ENCODE measurements at regions not wholly inside any gene's neighbourhood (a gene's known extent, or its start where the extent isn't known, plus 50 kb on each side); places are given as distances from the start of the nearest gene placed in this dataset.

- H3K4me1 ChIP-seq (ENCODE audit: insufficient read depth, insufficient read length): no peaks in the 10 kb centered on the region
- no peaks in the 10 kb centered on the region for H3K36me3 ChIP-seq (ENCODE audit: insufficient read depth, insufficient read length, low read length)
- no peak overlapping the region for H3K9ac ChIP-seq (ENCODE audit: insufficient read length, low read depth)
- H3K27me3 ChIP-seq (ENCODE audit: insufficient read depth, insufficient read length): no peaks in the 10 kb centered on the region
- H3K4me3 ChIP-seq (ENCODE audit: insufficient read length, low read depth): no peak overlapping the region
- H3K9me3 ChIP-seq (ENCODE audit: insufficient read depth, low read length): no peaks in the 10 kb centered on the region
- DNase-seq (ENCODE audit: low read depth, low spot score): no peak
- TF ChIP-seq ZNF274 (IDR thresholded peaks at IDR 0.05; ENCODE audit: low read depth, low read length) (no peak), YY1 (IDR thresholded peaks at IDR 0.05; ENCODE audit: insufficient read depth, insufficient read length) (no peak), SUZ12 (IDR thresholded peaks at IDR 0.05; ENCODE audit: extremely low read depth, insufficient read depth, insufficient read length) (no peak)
Measured at GRCh38 chr3:102629943-102630342, 195.1 kb downstream of the ZPLD1 start.

- H3K9me3 ChIP-seq (ENCODE audit: insufficient read depth, low read length): no peaks in the 10 kb centered on the region
- no peak for DNase-seq (ENCODE audit: low read depth, low spot score)
- H3K36me3 ChIP-seq (ENCODE audit: insufficient read depth, insufficient read length, low read length): no peaks in the 10 kb centered on the region
- no peaks in the 10 kb centered on the region for H3K4me1 ChIP-seq (ENCODE audit: insufficient read depth, insufficient read length)
- H3K4me3 ChIP-seq (ENCODE audit: insufficient read length, low read depth): no peak overlapping the region
- no peak for TF ChIP-seq ZNF274 (IDR thresholded peaks at IDR 0.05; ENCODE audit: low read depth, low read length)
- TF ChIP-seq YY1 (IDR thresholded peaks at IDR 0.05; ENCODE audit: insufficient read depth, insufficient read length): no peak
- TF ChIP-seq SUZ12 (IDR thresholded peaks at IDR 0.05; ENCODE audit: extremely low read depth, insufficient read depth, insufficient read length): no peak
- no peaks in the 10 kb centered on the region for H3K27me3 ChIP-seq (ENCODE audit: insufficient read depth, insufficient read length)
- H3K9ac ChIP-seq (ENCODE audit: insufficient read length, low read depth): no peak overlapping the region
Measured at GRCh38 chr3:102630531-102630930, 195.7 kb downstream of the ZPLD1 start.

DNA sequence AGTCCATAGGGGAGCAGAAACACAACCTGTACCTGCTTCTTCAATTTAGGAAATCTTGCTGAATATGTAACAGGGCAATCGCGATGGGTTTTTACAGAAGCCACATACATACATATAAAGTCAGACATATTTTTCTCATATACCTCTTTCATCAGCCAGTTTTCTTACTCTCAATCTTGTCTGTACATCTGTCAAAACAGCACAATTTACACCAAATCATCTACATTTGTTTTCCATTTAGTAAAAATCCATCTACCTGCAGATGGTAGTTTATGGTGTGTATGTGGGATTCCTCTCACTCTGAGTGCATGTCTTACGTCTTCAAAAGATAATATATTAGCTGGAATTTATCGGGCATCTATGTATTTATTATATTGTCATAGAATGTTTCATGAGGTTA, 208.7 kb downstream of the ZPLD1 start:
- TF ChIP-seq ZNF274 (IDR thresholded peaks at IDR 0.05; ENCODE audit: low read depth, low read length) (no peak), SUZ12 (IDR thresholded peaks at IDR 0.05; ENCODE audit: extremely low read depth, insufficient read depth, insufficient read length) (no peak), YY1 (IDR thresholded peaks at IDR 0.05; ENCODE audit: insufficient read depth, insufficient read length) (no peak)
- Histone ChIP-seq H3K4me3 (ENCODE audit: insufficient read length, low read depth) (no peak overlapping the region), H3K9me3 (ENCODE audit: insufficient read depth, low read length) (no peaks in the 10 kb centered on the region), H3K9ac (ENCODE audit: insufficient read length, low read depth) (no peak overlapping the region), H3K36me3 (ENCODE audit: insufficient read depth, insufficient read length, low read length) (no peaks in the 10 kb centered on the region), H3K27me3 (ENCODE audit: insufficient read depth, insufficient read length) (no peaks in the 10 kb centered on the region), H3K4me1 (ENCODE audit: insufficient read depth, insufficient read length) (no peaks in the 10 kb centered on the region)
- DNase-seq (ENCODE audit: low read depth, low spot score): no peak

- no peak for DNase-seq (ENCODE audit: low read depth, low spot score)
- Histone ChIP-seq H3K9ac (ENCODE audit: insufficient read length, low read depth) (no peak overlapping the region), H3K4me3 (ENCODE audit: insufficient read length, low read depth) (no peak overlapping the region), H3K4me1 (ENCODE audit: insufficient read depth, insufficient read length) (no peaks in the 10 kb centered on the region), H3K27me3 (ENCODE audit: insufficient read depth, insufficient read length) (no peaks in the 10 kb centered on the region), H3K9me3 (ENCODE audit: insufficient read depth, low read length) (no peaks in the 10 kb centered on the region), H3K36me3 (ENCODE audit: insufficient read depth, insufficient read length, low read length) (no peaks in the 10 kb centered on the region)
- TF ChIP-seq SUZ12 (IDR thresholded peaks at IDR 0.05; ENCODE audit: extremely low read depth, insufficient read depth, insufficient read length): no peak
Measured at GRCh38 chr3:102646557-102646956, 211.7 kb downstream of the ZPLD1 start.

- Histone ChIP-seq H3K9me3 (ENCODE audit: insufficient read depth, low read length) (0 out of 2 replicates have a peak, but pooled peaks cover 6% of the 10 kb centered on the region), H3K27me3 (ENCODE audit: insufficient read depth, insufficient read length) (no peaks in the 10 kb centered on the region), H3K36me3 (ENCODE audit: insufficient read depth, insufficient read length, low read length) (no peaks in the 10 kb centered on the region), H3K4me3 (ENCODE audit: insufficient read length, low read depth) (no peak overlapping the region), H3K4me1 (ENCODE audit: insufficient read depth, insufficient read length) (no peaks in the 10 kb centered on the region), H3K9ac (ENCODE audit: insufficient read length, low read depth) (no peak overlapping the region)
- DNase-seq (ENCODE audit: low read depth, low spot score): no peak
- TF ChIP-seq SUZ12 (IDR thresholded peaks at IDR 0.05; ENCODE audit: extremely low read depth, insufficient read depth, insufficient read length) (no peak), ZNF274 (IDR thresholded peaks at IDR 0.05; ENCODE audit: low read depth, low read length) (no peak), YY1 (IDR thresholded peaks at IDR 0.05; ENCODE audit: insufficient read depth, insufficient read length) (no peak)
Measured at GRCh38 chr3:102660653-102661052, 225.8 kb downstream of the ZPLD1 start.

GRCh38 chr3:102661707-102662497, 227.1 kb downstream of the ZPLD1 start:
- 0 out of 2 replicates have a peak, but pooled peaks cover 6% of the 10 kb centered on the region for H3K9me3 ChIP-seq (ENCODE audit: insufficient read depth, low read length)
- DNase-seq (ENCODE audit: low read depth, low spot score): no peak
- H3K36me3 ChIP-seq (ENCODE audit: insufficient read depth, insufficient read length, low read length): no peaks in the 10 kb centered on the region
- H3K4me3 ChIP-seq (ENCODE audit: insufficient read length, low read depth): no peak overlapping the region
- H3K9ac ChIP-seq (ENCODE audit: insufficient read length, low read depth): no peak overlapping the region
- no peaks in the 10 kb centered on the region for H3K4me1 ChIP-seq (ENCODE audit: insufficient read depth, insufficient read length)
- TF ChIP-seq SUZ12 (IDR thresholded peaks at IDR 0.05; ENCODE audit: extremely low read depth, insufficient read depth, insufficient read length): no peak
- TF ChIP-seq YY1 (IDR thresholded peaks at IDR 0.05; ENCODE audit: insufficient read depth, insufficient read length): no peak
- no peak for TF ChIP-seq ZNF274 (IDR thresholded peaks at IDR 0.05; ENCODE audit: low read depth, low read length)
- H3K27me3 ChIP-seq (ENCODE audit: insufficient read depth, insufficient read length): no peaks in the 10 kb centered on the region

DNA sequence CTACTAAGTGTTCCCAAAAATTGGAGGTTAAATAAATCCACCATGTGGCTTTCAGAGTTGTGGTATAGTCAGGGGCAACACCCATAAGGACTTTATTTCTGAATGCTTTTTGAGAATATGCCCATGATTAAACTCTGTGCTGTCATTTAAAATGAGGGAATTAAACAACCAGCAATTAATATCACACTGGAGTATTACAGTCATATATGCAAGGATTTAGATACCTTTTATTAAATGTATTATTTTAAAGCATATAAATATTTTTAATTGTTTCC, 227.6 kb downstream of the ZPLD1 start:
- TF ChIP-seq YY1 (IDR thresholded peaks at IDR 0.05; ENCODE audit: insufficient read depth, insufficient read length) (no peak), ZNF274 (IDR thresholded peaks at IDR 0.05; ENCODE audit: low read depth, low read length) (no peak), SUZ12 (IDR thresholded peaks at IDR 0.05; ENCODE audit: extremely low read depth, insufficient read depth, insufficient read length) (no peak)
- Histone ChIP-seq H3K4me1 (ENCODE audit: insufficient read depth, insufficient read length) (no peaks in the 10 kb centered on the region), H3K27me3 (ENCODE audit: insufficient read depth, insufficient read length) (no peaks in the 10 kb centered on the region), H3K36me3 (ENCODE audit: insufficient read depth, insufficient read length, low read length) (no peaks in the 10 kb centered on the region), H3K4me3 (ENCODE audit: insufficient read length, low read depth) (no peak overlapping the region), H3K9me3 (ENCODE audit: insufficient read depth, low read length) (0 out of 2 replicates have a peak, but pooled peaks cover 6% of the 10 kb centered on the region), H3K9ac (ENCODE audit: insufficient read length, low read depth) (no peak overlapping the region)
- no peak for DNase-seq (ENCODE audit: low read depth, low spot score)
